ENCODE measurements at regions not wholly inside any gene's neighbourhood (a gene's known extent, or its start where the extent isn't known, plus 50 kb on each side); places are given as distances from the start of the nearest gene placed in this dataset.
A peak's percentile ranks its signal among the peaks of the same experiment; 100 is the strongest.
"Not testable (repeated sequence)": the region's sequence is repeated elsewhere in the genome, so short reads cannot be mapped to it uniquely, and the experiment has no call there.

DNA sequence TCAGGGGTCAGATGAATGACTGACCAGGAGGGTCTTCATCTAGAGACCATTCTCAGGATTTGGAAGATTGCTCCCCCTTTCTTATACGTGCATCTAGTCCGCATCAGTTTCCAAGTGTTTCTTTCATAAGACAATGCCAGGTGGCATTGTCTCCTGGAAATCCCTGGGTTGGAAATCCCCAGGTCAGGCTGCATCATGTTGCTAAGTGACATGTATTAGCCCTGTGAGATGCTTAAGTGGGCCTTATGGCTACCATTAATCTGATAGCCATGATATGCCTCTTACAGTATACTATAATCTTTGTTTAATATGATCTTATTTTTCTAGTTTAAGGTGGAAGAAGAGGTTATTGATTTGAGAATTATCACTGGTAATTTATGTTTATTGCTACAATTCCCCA, 92.8 kb downstream of the DIO3 start:
- Histone ChIP-seq H3K4me3 (ENCODE audit: low read length) (no peak overlapping the region), H2AFZ (ENCODE audit: low read length) (no peak overlapping the region), H3K79me2 (ENCODE audit: low read length) (no peaks in the 10 kb centered on the region), H3K9ac (ENCODE audit: low read length) (no peak overlapping the region), H3K9me3 (ENCODE audit: low read length) (no peaks in the 10 kb centered on the region), H3K36me3 (ENCODE audit: insufficient read depth, low read length) (no peaks in the 10 kb centered on the region), H3K4me1 (ENCODE audit: low read length) (no peaks in the 10 kb centered on the region), H3K9me2 (replicated peaks; ENCODE audit: insufficient read depth, low read length) (no peaks in the 10 kb centered on the region), H4K20me1 (ENCODE audit: insufficient read depth, low read depth, low read length) (no peaks in the 10 kb centered on the region), H3K27me3 (ENCODE audit: low read length) (no peaks in the 10 kb centered on the region), H3K27ac (ENCODE audit: low read length) (no peak overlapping the region), H3K4me2 (ENCODE audit: low read depth, low read length, poor library complexity, severe bottlenecking) (no peak overlapping the region)
- no peak for DNase-seq

DNA sequence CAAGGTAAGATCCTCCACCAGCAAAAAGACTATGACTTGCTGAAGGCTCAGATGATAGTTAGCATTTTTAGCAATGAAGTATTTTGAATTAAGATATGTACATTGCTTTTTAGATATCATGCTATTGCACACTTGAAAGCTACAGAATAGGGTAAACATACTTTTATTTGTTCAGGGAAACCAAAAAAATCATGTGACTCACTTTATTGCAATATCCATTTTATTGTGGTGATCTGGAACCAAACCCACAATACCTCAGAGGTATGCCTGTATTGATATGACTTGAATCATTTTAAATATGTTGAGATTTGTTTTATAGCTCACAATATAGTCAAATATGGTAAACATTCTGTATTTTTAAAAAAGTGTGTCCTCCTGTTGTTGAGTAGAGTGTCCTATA, 96.1 kb downstream of the DIO3 start:
- no peak for DNase-seq
- no peaks in the 10 kb centered on the region for H4K20me1 ChIP-seq (ENCODE audit: insufficient read depth, low read depth, low read length)
- H3K4me3 ChIP-seq (ENCODE audit: low read length): no peak overlapping the region
- H3K27ac ChIP-seq (ENCODE audit: low read length): no peak overlapping the region
- H3K36me3 ChIP-seq (ENCODE audit: insufficient read depth, low read length): no peaks in the 10 kb centered on the region
- H3K79me2 ChIP-seq (ENCODE audit: low read length): no peaks in the 10 kb centered on the region
- H2AFZ ChIP-seq (ENCODE audit: low read length): no peak overlapping the region
- no peaks in the 10 kb centered on the region for H3K9me3 ChIP-seq (ENCODE audit: low read length)
- no peak overlapping the region for H3K9ac ChIP-seq (ENCODE audit: low read length)
- peaks cover 6% of the 10 kb centered on the region for H3K4me1 ChIP-seq (ENCODE audit: low read length)
- H3K4me2 ChIP-seq (ENCODE audit: low read depth, low read length, poor library complexity, severe bottlenecking): no peak overlapping the region
- no peaks in the 10 kb centered on the region for H3K9me2 ChIP-seq (replicated peaks; ENCODE audit: insufficient read depth, low read length)
- no peaks in the 10 kb centered on the region for H3K27me3 ChIP-seq (ENCODE audit: low read length)

DNA sequence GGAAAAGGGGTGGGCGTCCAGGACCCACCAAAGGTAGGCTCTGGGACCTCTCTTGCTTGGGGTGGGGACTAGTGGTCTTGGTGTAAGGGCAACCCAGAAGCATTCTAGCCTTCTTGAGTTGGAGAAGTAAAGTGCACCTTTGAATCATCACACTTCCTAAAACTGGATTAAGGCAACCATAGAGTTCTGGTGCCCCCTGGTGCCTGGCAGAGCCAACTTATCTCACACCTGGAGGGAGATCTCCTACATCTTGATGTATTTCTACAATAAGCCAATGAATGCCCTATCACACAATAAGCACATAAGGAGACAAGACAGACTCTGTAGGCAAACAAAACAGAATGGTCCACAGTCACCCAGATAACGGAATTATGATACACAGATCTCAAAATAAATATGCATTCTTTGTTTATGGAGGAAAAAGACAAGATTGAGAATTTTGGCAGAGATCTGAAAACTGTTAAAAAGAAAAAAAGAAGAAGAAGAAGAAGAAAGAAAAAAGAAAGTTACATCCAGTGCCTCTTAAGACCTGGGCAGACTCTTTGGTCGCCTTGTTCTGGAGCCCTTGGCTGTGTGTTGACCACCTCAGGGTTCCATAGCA, 95.9 kb upstream of the PPP2R5C start:
- Histone ChIP-seq H3K79me2 (ENCODE audit: low read length) (no peaks in the 10 kb centered on the region), H3K4me1 (ENCODE audit: low read length) (peaks cover 6% of the 10 kb centered on the region)
- DNase-seq: peak; percentile 92

DNA sequence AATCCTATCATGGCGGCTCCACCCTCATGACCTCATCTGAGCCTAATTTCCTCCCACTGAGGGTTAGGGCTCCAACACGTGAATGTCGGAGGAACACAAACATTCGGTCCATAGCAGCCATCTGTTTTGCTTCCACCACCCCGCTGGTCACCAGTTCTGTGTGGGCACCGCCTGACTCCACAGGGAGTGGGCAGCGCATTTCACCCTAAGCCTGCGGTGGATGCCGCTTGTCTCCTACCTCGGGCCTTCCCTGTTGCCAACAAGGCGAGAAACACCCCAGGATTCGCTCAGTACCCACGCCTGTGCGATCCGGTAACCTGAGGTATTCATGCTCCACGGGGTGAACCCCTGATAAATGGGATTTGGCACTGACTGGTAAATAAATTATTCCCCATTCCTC, 95.2 kb upstream of the PPP2R5C start:
- Histone ChIP-seq H4K20me1 (ENCODE audit: insufficient read depth, low read depth, low read length) (no peaks in the 10 kb centered on the region), H3K4me1 (ENCODE audit: low read length) (no peaks in the 10 kb centered on the region), H2AFZ (ENCODE audit: low read length) (no peak overlapping the region), H3K4me3 (ENCODE audit: low read length) (no peak overlapping the region), H3K36me3 (ENCODE audit: insufficient read depth, low read length) (no peaks in the 10 kb centered on the region), H3K9me3 (ENCODE audit: low read length) (peaks cover 9% of the 10 kb centered on the region; the same call in 1 of the 2 replicates), H3K27ac (ENCODE audit: low read length) (no peak overlapping the region), H3K9ac (ENCODE audit: low read length) (no peak overlapping the region), H3K9me2 (replicated peaks; ENCODE audit: insufficient read depth, low read length) (no peaks in the 10 kb centered on the region), H3K79me2 (ENCODE audit: low read length) (no peaks in the 10 kb centered on the region), H3K4me2 (ENCODE audit: low read depth, low read length, poor library complexity, severe bottlenecking) (no peak overlapping the region), H3K27me3 (ENCODE audit: low read length) (peaks cover 4% of the 10 kb centered on the region; the same call in 1 of the 2 replicates)
- no peak for DNase-seq

More for the DNA sequence above, 95.9 kb upstream of the PPP2R5C start:
- Histone ChIP-seq H4K20me1 (ENCODE audit: insufficient read depth, low read depth, low read length) (no peaks in the 10 kb centered on the region), H3K9me3 (ENCODE audit: low read length) (peaks cover 9% of the 10 kb centered on the region; the same call in 1 of the 2 replicates), H3K27ac (ENCODE audit: low read length) (no peak overlapping the region), H3K9me2 (replicated peaks; ENCODE audit: insufficient read depth, low read length) (no peaks in the 10 kb centered on the region), H3K27me3 (ENCODE audit: low read length) (peaks cover 4% of the 10 kb centered on the region; the same call in 1 of the 2 replicates), H3K9ac (ENCODE audit: low read length) (no peak overlapping the region), H3K36me3 (ENCODE audit: insufficient read depth, low read length) (no peaks in the 10 kb centered on the region), H3K4me2 (ENCODE audit: low read depth, low read length, poor library complexity, severe bottlenecking) (no peak overlapping the region), H3K4me3 (ENCODE audit: low read length) (no peak overlapping the region), H2AFZ (ENCODE audit: low read length) (no peak overlapping the region)

DNA sequence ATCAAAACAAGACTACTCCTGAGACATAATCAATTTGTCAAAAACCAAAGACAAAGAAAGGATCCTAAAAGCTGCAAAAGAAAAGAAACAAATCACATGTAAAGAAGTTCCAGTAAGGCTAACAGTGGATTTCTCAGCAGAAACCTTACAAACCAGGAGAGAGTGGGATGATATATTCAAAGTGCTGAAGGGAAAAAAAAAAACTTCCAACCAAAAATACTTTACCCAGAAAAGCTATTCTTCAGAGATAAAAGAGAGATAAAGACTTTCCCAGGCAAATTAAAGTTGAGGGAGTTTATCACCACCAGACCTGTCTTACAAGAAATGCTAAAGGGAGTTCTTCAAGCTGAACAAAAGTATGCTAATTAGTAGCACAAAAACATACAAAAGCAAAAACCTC, 91.9 kb upstream of the PPP2R5C start:
- H4K20me1 ChIP-seq (ENCODE audit: insufficient read depth, low read depth, low read length): no peaks in the 10 kb centered on the region
- no peak overlapping the region for H3K27ac ChIP-seq (ENCODE audit: low read length)
- H2AFZ ChIP-seq (ENCODE audit: low read length): no peak overlapping the region
- DNase-seq: no peak
- no peak overlapping the region for H3K4me3 ChIP-seq (ENCODE audit: low read length)
- H3K27me3 ChIP-seq (ENCODE audit: low read length): peaks cover 4% of the 10 kb centered on the region; the same call in 1 of the 2 replicates
- no peak overlapping the region for H3K9ac ChIP-seq (ENCODE audit: low read length)
- H3K36me3 ChIP-seq (ENCODE audit: insufficient read depth, low read length): no peaks in the 10 kb centered on the region
- H3K9me2 ChIP-seq (replicated peaks; ENCODE audit: insufficient read depth, low read length): no peaks in the 10 kb centered on the region
- H3K79me2 ChIP-seq (ENCODE audit: low read length): no peaks in the 10 kb centered on the region
- no peak overlapping the region for H3K4me2 ChIP-seq (ENCODE audit: low read depth, low read length, poor library complexity, severe bottlenecking)
- no peaks in the 10 kb centered on the region for H3K4me1 ChIP-seq (ENCODE audit: low read length)
- peaks cover 9% of the 10 kb centered on the region; the same call in 1 of the 2 replicates for H3K9me3 ChIP-seq (ENCODE audit: low read length)

DNA sequence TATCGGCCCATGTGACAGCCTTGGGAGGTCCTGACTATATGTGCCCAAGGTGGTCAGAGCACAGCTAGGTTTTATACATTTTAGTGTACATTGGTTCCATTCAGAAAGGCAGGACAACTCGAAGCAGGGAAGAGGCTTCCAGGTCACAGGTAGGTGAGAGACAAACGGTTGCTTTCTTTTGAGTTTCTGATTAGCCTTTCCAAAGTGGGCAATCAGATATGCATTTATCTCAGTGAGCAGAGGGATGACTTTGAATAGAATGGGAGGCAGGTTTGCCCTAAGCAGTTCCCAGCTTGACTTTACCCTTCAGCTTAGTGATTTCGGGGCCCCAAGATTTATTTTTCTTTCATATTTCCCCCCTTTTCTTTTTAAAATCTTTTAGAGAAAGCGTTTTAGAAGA, 87.6 kb upstream of the PPP2R5C start:
- H3K4me1 ChIP-seq (ENCODE audit: low read length): no peaks in the 10 kb centered on the region
- H3K9ac ChIP-seq (ENCODE audit: low read length): no peak overlapping the region
- peaks cover 9% of the 10 kb centered on the region; the same call in 1 of the 2 replicates for H3K9me3 ChIP-seq (ENCODE audit: low read length)
- no peak for DNase-seq
- H2AFZ ChIP-seq (ENCODE audit: low read length): no peak overlapping the region
- no peak overlapping the region for H3K27ac ChIP-seq (ENCODE audit: low read length)
- H3K4me2 ChIP-seq (ENCODE audit: low read depth, low read length, poor library complexity, severe bottlenecking): no peak overlapping the region
- H3K9me2 ChIP-seq (replicated peaks; ENCODE audit: insufficient read depth, low read length): no peaks in the 10 kb centered on the region
- no peaks in the 10 kb centered on the region for H3K36me3 ChIP-seq (ENCODE audit: insufficient read depth, low read length)
- H3K27me3 ChIP-seq (ENCODE audit: low read length): peaks cover 4% of the 10 kb centered on the region; the same call in 1 of the 2 replicates
- H4K20me1 ChIP-seq (ENCODE audit: insufficient read depth, low read depth, low read length): no peaks in the 10 kb centered on the region
- no peaks in the 10 kb centered on the region for H3K79me2 ChIP-seq (ENCODE audit: low read length)
- no peak overlapping the region for H3K4me3 ChIP-seq (ENCODE audit: low read length)

DNA sequence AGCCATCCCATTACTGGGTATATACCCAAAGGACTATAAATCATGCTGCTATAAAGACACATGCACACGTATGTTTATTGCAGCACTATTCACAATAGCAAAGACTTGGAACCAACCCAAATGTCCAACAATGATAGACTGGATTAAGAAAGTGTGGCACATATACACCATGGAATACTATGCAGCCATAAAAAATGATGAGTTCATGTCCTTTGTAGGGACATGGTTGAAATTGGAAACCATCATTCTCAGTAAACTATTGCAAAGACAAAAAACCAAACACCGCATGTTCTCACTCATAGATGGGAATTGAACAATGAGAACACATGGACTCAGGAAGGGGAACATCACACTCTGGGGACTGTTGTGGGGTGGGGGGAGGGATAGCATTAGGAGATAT, 85.7 kb upstream of the PPP2R5C start:
- H4K20me1 ChIP-seq (ENCODE audit: insufficient read depth, low read depth, low read length); H3K9ac ChIP-seq (ENCODE audit: low read length); H3K4me3 ChIP-seq (ENCODE audit: low read length); DNase-seq; H3K36me3 ChIP-seq (ENCODE audit: insufficient read depth, low read length); H2AFZ ChIP-seq (ENCODE audit: low read length); H3K9me2 ChIP-seq (replicated peaks; ENCODE audit: insufficient read depth, low read length); H3K4me2 ChIP-seq (ENCODE audit: low read depth, low read length, poor library complexity, severe bottlenecking); H3K9me3 ChIP-seq (ENCODE audit: low read length); H3K4me1 ChIP-seq (ENCODE audit: low read length); H3K27me3 ChIP-seq (ENCODE audit: low read length); H3K79me2 ChIP-seq (ENCODE audit: low read length); H3K27ac ChIP-seq (ENCODE audit: low read length): not testable (repeated sequence)

DNA sequence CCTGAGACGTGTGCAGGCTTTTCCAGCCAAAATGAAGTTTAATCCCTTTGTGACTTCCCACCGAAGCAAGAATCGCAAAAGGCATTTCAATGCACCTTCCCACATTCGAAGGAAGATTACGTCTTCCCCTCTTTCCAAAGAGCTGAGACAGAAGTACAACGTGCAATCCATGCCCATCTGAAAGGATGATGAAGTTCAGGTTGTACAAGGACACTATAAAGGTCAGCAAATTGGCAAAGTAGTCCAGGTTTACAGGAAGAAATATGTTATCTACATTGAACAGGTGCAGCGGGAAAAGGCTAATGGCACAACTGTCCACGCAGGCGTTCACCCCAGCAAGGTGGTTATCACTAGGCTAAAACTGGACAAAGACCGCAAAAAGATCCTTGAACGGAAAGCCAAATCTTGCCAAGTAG, 83.6 kb upstream of the PPP2R5C start:
- not testable (repeated sequence) for H3K27me3 ChIP-seq (ENCODE audit: low read length); H3K27ac ChIP-seq (ENCODE audit: low read length); H3K9me3 ChIP-seq (ENCODE audit: low read length); H3K79me2 ChIP-seq (ENCODE audit: low read length); H3K4me2 ChIP-seq (ENCODE audit: low read depth, low read length, poor library complexity, severe bottlenecking); H4K20me1 ChIP-seq (ENCODE audit: insufficient read depth, low read depth, low read length); H2AFZ ChIP-seq (ENCODE audit: low read length); DNase-seq; H3K9ac ChIP-seq (ENCODE audit: low read length); H3K9me2 ChIP-seq (replicated peaks; ENCODE audit: insufficient read depth, low read length); H3K4me3 ChIP-seq (ENCODE audit: low read length); H3K4me1 ChIP-seq (ENCODE audit: low read length); H3K36me3 ChIP-seq (ENCODE audit: insufficient read depth, low read length)

Measured in Karpas-422 (cell line).